A673 (cell line): ENCODE measurements at regions not wholly inside any gene's neighbourhood (a gene's known extent, or its start where the extent isn't known, plus 50 kb on each side); places are given as distances from the start of the nearest gene placed in this dataset.

Experiments used
- CTCF ChIP-seq: fragments of 300-800, 200-600 bp; sonication (generic); conservative IDR thresholded peaks from 2 replicates; pipeline ENCODE4 v1.5.1; 2017; ENCODE audit warnings: low read depth, mild to moderate bottlenecking, antibody characterized with exemption, low read length, moderate library complexity, mixed read lengths
- EZH2 ChIP-seq: fragments of 200-600 bp; sonication (generic); IDR thresholded peaks from 2 replicates; pipeline ENCODE4 v1.6.1; 2017; ENCODE audit warnings: borderline replicate concordance, low read depth, mild to moderate bottlenecking, mixed read lengths, antibody characterized with exemption, low read length; ENCODE audit not compliant: poor library complexity, severe bottlenecking

GRCh38 chr22:49153921-49154320 lies 673.8 kb downstream of the BRD1 start:
- TF ChIP-seq CTCF (no peak), EZH2 (no peak)
